Anterior cingulate cortex (tissue), 58 donors: ENCODE measurements at regions not wholly inside any gene's neighbourhood (a gene's known extent, or its start where the extent isn't known, plus 50 kb on each side); places are given as distances from the start of the nearest gene placed in this dataset.

ENCODE experiments used
- DNase-seq, 58 donors: peaks; one replicate each; lab custom pipeline; 2025; lab: John Stamatoyannopoulos, UW

DNA sequence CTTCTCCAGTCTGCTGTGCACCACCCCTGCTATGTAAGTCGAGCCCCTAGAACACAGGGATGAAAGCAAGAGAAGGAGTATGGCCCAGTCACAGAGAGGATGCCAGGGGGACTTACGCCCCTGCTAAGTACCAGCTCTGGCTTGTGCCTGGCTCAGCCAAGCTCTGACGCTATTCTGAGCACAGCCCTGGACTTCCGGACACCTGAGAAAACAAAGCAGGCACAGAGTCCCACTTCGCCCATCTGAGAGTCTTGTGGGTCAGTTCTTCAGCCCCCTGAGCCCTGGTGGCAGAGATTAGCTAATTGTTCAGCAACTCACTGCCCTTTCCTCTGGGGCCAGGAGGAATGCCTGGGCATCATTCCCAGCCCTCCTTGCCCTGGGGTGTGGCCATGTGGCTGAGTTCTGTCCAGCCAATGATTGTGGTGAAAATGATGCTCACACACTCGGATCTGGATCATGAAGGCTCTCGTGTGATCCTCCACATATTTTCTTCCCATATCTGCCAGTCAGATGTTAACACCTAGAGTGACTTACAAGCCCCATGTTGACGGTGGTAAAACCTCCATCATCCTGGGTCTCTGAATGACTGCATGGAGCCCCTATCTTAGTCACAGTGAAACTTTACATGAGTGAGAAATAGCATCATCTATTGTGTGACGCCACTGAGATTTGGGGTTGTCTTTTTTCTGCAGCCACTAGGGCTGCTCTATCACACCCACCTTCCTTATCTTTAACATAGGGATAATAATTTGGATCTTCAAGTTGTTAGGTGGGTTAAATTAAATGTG lies 105.7 kb downstream of the TPRA1 start:
- DNase-seq = no peak

- no peak for DNase-seq
These were observed 106.5 kb downstream of the TPRA1 start for GRCh38 chr3:127483902-127484591.

DNA sequence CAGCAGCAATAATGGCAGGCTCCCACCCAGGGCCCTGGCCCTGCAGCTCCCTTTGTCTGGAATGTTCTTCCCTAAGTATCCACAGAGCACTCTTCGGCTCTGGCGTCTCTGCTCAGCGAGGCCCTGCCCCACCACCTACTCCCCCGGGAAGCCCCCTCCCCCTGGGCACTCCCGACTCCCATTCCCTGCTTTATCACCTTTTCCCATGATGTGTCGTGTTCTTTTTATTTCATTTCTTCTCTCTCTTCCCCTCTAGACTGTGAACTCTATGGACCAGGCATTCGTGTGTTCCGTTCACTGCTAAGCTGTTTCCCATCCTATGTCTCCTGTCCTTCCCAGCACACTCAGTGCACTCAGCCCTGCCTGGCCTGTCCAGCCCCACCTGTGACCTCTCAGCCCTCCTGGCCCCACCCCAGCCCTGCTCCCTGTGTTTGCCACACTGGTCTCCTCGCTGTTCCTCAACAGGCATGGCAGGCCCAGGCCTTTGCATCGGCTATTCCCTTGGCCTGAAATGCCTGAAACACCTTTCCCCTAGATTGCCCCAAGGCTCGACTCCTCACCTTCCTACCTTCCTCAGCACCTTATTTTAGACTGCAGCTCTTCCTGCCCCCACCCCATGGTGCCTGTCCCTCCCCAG lies 107.4 kb downstream of the TPRA1 start:
- DNase-seq = no peak

DNA sequence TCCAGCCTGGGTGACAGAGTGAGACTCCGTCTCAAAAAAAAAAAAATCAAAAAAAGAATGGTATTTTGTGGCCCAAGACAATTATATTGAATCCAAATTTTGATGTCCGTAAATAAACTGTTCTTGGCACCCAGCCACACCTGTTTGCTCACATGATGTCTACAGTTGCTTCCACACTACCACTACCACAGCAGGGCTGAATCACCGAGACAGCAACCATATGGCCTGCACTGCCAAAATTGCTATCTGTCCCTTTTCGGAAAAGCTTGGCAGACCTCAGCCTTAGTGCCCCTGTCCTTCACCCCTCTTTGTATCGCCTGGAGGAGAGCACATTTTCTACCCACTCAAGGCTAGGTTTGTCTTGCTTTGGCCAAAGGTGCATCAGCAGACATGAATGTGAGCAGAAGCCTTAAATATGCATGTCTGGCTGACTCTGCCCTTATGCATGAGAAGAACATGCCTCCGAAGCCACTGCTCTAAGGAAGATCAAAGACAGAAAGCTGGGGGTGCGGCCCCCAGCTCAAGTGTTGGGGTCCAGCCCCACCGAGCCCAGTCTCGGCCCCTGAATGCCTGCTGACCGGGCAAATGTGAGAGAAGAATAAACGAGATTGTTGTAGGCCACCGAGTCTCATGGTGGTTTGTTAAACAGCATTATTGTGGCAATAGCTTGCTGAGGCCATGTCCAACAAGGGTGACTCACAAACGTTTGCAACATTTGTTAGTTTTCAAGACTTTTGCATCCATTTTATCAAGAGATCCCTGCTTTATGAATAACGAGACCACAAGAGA lies 108.1 kb downstream of the TPRA1 start:
- DNase-seq = no peak

DNA sequence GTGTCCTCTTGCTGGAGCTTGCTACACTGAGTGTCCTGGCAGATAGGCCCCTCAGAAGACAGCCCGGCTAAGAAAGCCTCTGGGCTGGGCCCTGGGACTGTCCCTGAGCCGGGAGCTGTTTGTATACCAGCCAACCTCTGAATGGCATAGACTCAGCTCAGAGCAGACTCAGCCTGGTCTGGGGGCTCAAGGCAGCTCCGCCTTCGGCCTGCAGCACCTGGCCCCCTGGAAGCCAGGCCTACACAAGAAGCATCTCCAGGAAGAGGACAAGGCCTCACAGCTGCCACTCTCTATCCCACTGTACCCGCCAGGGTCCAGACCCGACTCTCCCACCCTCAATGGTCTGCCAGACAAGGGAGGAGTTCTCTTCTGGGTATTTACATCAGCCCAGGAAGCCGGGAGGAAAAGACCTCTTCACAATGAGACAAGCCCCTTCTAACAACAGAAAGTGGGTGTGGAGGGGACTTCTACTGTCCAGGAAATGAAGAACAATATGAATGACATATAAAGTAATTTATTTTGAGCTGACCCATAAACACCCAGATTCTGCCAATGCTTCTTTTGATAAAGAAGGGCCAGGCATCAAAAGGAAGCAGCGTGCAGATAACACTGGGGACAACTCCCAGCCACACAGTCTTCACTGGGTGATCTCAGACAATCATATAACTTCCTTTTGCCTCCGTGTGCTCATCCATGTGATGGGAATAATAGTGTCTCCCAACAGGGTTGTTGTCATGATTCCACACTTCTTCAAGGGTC lies 110.2 kb downstream of the TPRA1 start:
- no peak for DNase-seq

DNA sequence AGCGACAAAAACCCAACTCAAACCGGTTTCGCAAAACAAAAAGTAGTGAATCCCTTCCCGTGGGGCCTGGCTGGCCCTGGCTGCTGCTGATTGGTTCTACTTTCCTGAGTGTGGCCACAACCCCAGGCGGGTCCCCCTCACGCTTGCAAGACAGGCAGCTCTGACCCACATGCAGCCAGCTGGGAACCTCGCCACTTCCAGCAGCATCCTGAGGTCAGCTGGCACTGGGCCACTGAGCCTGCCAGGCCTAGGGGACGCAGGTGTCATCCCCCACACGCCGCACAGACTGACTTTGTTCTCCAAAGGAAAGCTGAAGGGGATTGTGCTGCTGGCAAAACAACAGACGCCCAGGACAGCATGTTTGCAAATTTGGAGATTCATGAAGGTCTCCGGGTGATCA lies 111.1 kb downstream of the TPRA1 start:
- peak in 9 of 58 donors; percentile 11 to 63 (median 22) for DNase-seq

DNA sequence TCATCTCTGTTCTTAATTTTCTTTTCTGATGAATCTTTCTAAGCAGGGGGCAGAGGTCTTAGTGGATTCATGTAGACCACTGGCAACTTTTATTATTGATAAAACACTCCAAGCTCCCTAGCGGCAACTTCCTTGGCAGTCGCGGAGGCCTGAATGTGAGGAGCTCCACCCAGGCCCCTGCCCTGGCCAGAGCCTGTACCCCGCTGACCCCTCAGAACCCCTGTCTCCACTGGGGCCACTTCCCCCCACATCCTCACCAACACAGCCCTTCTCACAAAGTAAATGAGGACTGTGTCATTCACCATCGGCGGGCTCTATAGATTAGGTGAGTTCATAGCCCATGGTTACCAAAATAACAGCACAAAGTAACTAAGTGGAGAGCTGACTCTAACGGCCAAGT lies 111.6 kb downstream of the TPRA1 start:
- DNase-seq = no peak

DNA sequence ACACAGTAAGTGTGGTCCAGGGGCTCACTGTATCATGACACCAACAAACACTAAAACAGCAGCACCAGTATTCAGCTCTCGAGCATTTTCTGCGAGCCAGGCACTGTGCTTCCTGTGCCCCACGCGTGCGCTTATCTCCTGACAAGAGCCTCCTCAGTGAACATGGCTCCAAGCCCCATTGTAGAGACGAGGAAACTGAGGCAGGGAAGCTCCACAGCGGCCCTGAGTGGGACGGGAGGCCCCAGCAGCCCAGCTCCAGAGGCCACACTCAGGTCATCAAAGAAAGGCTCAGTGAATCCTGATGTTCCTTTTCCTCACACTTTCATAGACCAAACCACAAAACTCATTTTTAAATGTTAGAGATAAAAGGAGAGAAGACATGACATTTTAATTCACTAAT lies 113.1 kb downstream of the TPRA1 start:
- no peak for DNase-seq

DNA sequence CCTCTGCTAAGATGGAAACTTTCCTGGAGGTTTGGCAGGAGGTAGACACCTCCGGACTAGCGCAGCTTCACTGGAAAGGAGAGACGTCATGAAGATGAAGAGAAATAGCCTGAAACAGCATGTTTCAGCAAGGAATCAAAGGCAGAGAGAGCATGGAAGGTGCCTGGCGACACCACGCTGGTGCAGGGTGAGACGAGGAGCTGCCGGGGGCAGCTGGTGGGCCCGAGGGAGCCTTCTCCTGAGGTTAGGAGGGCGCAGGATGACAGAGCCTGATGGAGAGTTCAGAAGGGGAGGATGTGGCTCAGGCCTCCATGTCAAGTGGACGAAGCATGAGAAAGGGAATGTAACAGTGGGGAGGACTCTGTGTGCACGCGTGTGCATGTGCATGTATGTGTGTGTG lies 113.6 kb downstream of the TPRA1 start:
- DNase-seq = no peak

DNA sequence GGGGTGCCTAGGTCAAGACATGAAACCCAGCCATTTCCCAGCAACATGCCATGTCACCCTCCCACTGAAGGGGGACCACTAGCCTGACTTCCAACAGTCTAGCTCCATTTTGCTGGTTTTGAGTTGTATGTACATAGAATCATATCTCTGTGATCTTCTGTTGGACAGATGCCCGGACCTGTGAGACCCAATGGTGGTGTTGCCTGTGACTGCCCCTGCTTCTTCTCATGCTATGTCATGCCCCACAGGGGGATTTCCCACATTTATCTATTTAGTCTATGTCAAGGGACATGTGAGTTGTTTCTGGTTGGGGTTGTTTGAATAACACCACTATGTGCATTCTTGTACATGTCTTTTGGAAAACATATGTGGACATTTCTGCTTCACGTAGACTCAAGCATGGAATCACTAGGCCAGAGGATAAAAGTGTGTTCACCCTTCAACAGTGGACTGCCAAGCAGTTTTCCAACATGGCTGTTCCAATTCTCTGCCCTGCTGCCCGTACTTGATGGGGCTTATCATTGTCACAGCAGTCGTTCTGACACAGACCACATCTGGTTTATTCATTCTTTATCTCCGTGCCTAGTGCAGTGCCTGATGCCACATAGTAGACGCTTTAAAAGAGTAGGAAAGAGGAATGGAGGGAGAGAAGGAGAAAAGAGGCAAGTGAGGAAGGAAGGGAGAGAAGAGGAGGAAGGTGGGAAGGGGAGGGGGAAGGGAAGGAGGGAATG lies 114.4 kb downstream of the TPRA1 start:
- DNase-seq = no peak

DNA sequence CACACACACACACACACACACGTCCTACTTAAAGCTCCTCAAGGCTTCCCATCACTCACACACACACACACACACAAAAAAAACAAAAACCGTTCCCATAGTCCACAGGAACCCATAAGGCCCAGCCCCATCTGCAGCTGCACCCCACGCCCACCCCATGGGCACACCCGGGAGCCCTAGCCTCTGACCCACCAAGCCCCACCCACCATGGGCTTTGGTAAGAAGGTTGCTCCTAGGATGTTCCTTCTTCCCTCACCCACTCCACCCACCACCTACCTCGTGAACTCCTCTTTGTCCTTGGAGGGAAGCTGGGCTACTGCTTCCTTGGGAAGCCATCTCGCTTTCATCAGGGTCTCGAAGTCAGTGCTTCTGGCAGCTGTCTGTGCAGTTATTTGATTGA lies 115.1 kb downstream of the TPRA1 start:
- DNase-seq = no peak

DNA sequence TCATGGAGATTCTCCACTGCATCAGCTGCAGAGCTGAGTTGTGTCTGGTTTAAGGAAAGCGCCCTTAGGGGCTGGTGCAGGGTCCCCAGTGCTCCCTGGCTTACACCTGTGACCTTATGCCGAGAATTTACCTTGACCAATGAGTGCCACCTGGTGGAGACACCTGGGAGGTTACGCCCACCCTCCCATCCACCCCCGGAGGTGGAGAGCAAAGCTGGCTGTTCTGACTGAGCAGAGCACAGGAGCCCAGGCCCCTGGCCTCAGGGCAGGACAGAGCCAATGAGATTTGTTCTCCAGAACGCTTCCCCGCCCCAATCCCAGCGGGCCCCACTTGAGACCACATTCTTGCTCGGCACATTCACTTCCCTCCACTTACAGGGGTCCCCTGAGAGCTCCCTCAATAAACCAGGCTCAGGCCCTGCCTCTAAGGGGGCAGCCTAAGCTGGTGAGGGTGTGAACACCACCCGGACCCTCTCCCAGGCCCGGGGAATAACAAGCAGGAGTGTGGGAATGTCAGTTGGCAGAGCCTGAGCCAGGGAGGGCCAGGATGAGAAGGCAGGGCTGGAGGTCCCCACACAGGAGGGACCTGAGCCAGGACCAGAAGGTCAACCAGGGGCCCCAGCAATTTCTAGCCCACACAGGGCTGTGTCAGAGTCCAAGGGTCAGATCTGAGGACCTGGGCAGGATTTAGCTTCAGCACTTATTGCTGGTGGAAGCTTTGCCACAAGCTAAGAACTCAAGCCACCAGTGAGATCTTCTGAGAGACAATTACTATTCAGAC lies 117.1 kb downstream of the TPRA1 start:
- no peak for DNase-seq

DNA sequence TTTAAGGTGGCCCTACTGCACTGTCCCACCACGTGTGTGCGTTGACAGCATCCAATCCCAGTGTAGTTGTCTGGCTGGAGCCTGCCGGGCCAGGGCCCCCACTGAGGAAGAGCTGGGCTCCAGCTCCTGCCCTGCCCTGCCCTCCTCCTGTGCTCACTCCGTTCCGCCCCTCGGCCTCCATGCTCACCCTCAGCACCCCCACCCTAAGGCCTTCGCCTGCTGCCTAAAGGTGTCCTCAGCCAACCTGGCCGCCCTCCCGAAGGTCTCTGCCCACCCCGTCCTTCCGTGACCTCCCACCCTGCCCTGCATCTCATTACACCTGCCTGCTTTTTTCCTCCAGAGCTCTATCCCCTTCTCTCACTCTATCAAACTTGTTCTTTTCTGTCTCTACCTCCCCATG lies 118.0 kb downstream of the TPRA1 start:
- no peak for DNase-seq

GRCh38 chr3:127471142-127471541 lies 119.4 kb downstream of the TPRA1 start:
- DNase-seq = no peak

DNA sequence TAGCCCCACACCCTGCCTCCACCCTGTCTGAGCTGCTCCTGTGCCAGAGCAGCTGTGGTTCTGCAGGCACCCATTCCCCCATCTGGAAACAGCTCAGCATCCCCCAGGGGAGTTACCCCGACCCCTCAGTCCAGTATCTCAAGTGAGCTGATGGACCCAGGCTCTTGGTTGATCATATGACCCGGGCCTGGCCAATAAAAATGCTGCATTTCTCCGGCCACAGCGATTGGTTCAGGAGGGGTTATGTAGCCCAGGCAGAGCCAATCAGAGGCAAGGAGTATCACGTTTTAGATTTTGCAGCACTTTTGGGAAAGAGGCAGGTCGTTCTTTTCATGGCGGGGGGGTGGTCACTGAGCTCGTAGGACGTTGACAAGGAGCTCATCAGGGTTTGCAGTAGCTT lies 120.8 kb downstream of the TPRA1 start:
- DNase-seq = no peak

GRCh38 chr3:127467391-127467790 lies 123.1 kb downstream of the TPRA1 start:
- DNase-seq = peak in 29 of 58 donors; percentile 7 to 76 (median 37)

GRCh38 chr3:127464642-127465041 lies 125.9 kb downstream of the TPRA1 start:
- DNase-seq = peak in 5 of 58 donors; percentile 17 to 29 (median 20)

DNA sequence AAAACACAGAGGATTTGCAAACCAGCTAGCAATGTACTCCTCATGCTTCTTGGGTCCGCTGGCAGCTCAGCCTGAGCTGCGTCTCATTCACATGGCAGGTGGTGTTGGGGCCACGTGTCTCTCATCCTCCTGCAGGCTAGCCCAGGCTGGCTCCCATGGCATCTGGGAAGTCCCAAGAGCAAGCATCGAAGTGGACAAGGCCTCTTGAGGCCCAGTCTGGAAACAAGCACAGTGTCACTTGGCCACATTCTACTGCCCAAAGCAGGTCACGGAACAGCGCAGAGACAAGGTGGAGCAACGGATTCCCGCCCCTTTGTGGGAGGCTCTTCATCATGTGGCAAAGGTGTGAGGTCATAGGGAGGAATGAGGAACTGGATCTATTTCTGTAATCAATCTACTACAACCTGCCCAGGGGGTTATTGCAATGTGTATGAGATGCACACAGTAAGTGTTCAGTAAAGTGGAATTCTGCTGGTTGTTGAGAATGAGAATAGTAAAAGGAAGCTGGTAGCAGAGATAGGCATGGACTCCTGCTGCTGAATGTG lies 128.3 kb downstream of the TPRA1 start:
- DNase-seq = no peak
